ENCODE measurements at regions not wholly inside any gene's neighbourhood (a gene's known extent, or its start where the extent isn't known, plus 50 kb on each side); places are given as distances from the start of the nearest gene placed in this dataset.

GRCh38 chr17:49913226-49914095, 55.5 kb upstream of the DLX4 start:
- Histone ChIP-seq H3K36me3 (no peaks in the 10 kb centered on the region), H3K27me3 (peaks cover 30 to 86% of the 10 kb centered on the region in 2 donors), H3K4me3 (no peak overlapping the region), H3K9me3 (no peaks in the 10 kb centered on the region), H3K4me1 (peaks cover 0 to 3% of the 10 kb centered on the region in 2 donors), H3K27ac (no peak overlapping the region)
- no peak for DNase-seq
- no peak for TF ChIP-seq CTCF (IDR thresholded peaks at IDR 0.05)
- ATAC-seq: no peak
- intact Hi-C loops (cut with DNase I): no loop called here

GRCh38 chr17:49914096-49914490, 54.9 kb upstream of the DLX4 start:
- intact Hi-C loops (cut with DNase I): no loop called here
- Histone ChIP-seq H3K4me3 (no peak overlapping the region), H3K27me3 (peaks cover 30 to 80% of the 10 kb centered on the region in 2 donors), H3K9me3 (no peaks in the 10 kb centered on the region), H3K36me3 (no peaks in the 10 kb centered on the region), H3K27ac (no peak overlapping the region), H3K4me1 (peaks cover 0 to 3% of the 10 kb centered on the region in 2 donors)
- ATAC-seq (no peak), DNase-seq (no peak)
- no peak for TF ChIP-seq CTCF (IDR thresholded peaks at IDR 0.05)

DNA sequence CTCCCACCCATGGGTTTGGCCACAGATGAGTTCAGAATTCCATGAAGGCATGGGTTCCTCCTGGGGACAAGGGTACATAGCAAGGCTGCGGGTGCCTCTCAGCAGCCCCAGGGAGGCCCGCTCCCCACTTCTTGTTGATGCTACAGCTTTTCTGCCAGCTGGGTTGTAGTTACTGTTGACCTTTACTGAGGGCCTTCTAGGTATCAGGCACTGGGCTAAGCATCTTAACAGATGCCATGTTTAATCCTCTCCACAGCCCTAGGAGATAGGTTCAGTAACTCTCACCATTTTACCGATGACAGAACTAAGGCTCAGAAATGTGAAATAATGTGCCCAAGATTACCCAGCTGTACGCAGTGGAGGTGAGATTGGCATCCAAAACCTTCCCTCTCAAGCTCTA, 54.3 kb upstream of the DLX4 start:
- no peak overlapping the region for H3K4me3 ChIP-seq
- no peak overlapping the region for H3K27ac ChIP-seq
- DNase-seq (no peak), ATAC-seq (no peak)
- peaks cover 0 to 3% of the 10 kb centered on the region in 2 donors for H3K4me1 ChIP-seq
- H3K27me3 ChIP-seq: peaks cover 25 to 74% of the 10 kb centered on the region in 2 donors
- TF ChIP-seq CTCF (IDR thresholded peaks at IDR 0.05): no peak
- intact Hi-C loops (cut with DNase I): no loop called here
- H3K36me3 ChIP-seq: no peaks in the 10 kb centered on the region
- no peaks in the 10 kb centered on the region for H3K9me3 ChIP-seq

GRCh38 chr17:49915260-49915659, 53.7 kb upstream of the DLX4 start:
- DNase-seq (no peak), ATAC-seq (no peak)
- Histone ChIP-seq H3K4me3 (no peak overlapping the region), H3K4me1 (no peaks in the 10 kb centered on the region), H3K36me3 (no peaks in the 10 kb centered on the region), H3K27me3 (peaks cover 19 to 69% of the 10 kb centered on the region in 2 donors), H3K9me3 (no peaks in the 10 kb centered on the region), H3K27ac (no peak overlapping the region)
- intact Hi-C loops (cut with DNase I): no loop called here
- no peak for TF ChIP-seq CTCF (IDR thresholded peaks at IDR 0.05)

DNA sequence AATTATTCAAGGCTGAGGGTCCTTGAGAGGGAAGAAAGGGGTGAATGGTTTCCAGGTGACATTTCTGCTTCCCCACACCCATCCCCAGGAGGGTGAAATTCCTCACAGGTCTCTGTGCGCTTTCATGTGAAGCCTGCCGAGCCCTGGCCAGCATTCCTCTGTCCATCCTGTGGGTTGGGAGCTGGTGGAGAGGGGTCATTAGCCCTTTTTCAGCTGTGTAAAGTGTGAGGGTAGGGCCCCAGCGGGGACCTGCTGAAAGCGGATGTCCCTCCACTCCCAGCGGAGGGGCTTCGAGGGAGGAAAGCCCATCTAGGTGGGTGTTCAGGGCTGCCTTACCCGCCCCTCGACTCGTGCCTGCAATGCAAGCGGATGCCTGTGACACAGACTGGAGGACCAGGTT, 53.3 kb upstream of the DLX4 start:
- DNase-seq: no peak
- H3K27me3 ChIP-seq: peaks cover 15 to 69% of the 10 kb centered on the region in 2 donors
- ATAC-seq: peak; percentile 24
- no peaks in the 10 kb centered on the region for H3K36me3 ChIP-seq
- TF ChIP-seq CTCF (IDR thresholded peaks at IDR 0.05): no peak
- H3K4me1 ChIP-seq: no peaks in the 10 kb centered on the region
- no peaks in the 10 kb centered on the region for H3K9me3 ChIP-seq
- no peak overlapping the region for H3K27ac ChIP-seq
- no peak overlapping the region for H3K4me3 ChIP-seq
- intact Hi-C loops (cut with DNase I): no loop called here
